DOHH2 (cell line): ENCODE measurements at regions not wholly inside any gene's neighbourhood (a gene's known extent, or its start where the extent isn't known, plus 50 kb on each side); places are given as distances from the start of the nearest gene placed in this dataset.

Experiments
- H3F3A ChIP-seq: fragments of 200-600 bp; sonication (generic), shearing (Covaris generic); 2 replicates; pipeline ENCODE4 v1.6.0; 2016; ENCODE audit warnings: antibody characterized with exemption, mild to moderate bottlenecking; ENCODE audit not compliant: control insufficient read depth, insufficient read depth
- H3K27ac ChIP-seq: fragments of 200-600 bp; sonication (generic); 2 replicates; pipeline ENCODE4 v1.5.1; 2014; ENCODE audit warnings: low read depth, mild to moderate bottlenecking, low read length, moderate library complexity
- H3K27me3 ChIP-seq: fragments of 200-600 bp; sonication (generic); 2 replicates; pipeline ENCODE4 v1.6.1; 2014; ENCODE audit warnings: mild to moderate bottlenecking, low read length, mixed read lengths; ENCODE audit not compliant: control insufficient read depth
- H3K36me3 ChIP-seq: fragments of 200-600 bp; sonication (generic); 2 replicates; pipeline ENCODE4 v1.6.1; 2014; ENCODE audit warnings: mild to moderate bottlenecking, low read length, moderate library complexity, mixed read lengths; ENCODE audit not compliant: control insufficient read depth
- H3K4me1 ChIP-seq: fragments of 200-600 bp; sonication (generic); 2 replicates; pipeline ENCODE4 v1.6.1; 2014; ENCODE audit warnings: mild to moderate bottlenecking, low read length, mixed read lengths; ENCODE audit not compliant: control insufficient read depth
- H3K4me2 ChIP-seq: fragments of 200-600 bp; sonication (generic); 2 replicates; pipeline ENCODE4 v1.6.0; 2014; ENCODE audit warnings: mild to moderate bottlenecking, low read length, moderate library complexity
- H3K4me3 ChIP-seq: fragments of 200-600 bp; sonication (generic); 2 replicates; pipeline ENCODE4 v1.5.1; 2014; ENCODE audit warnings: mild to moderate bottlenecking, low read length, mixed read lengths
- H3K79me2 ChIP-seq: fragments of 200-600 bp; sonication (generic); 2 replicates; pipeline ENCODE4 v1.6.1; 2014; ENCODE audit warnings: mild to moderate bottlenecking, low read length, mixed read lengths; ENCODE audit not compliant: control insufficient read depth
- H3K9me2 ChIP-seq: fragments of 200-600 bp; sonication (generic); replicated peaks from 2 replicates; pipeline ENCODE4 v1.6.1; 2014; ENCODE audit warnings: mild to moderate bottlenecking, low read length, mixed read lengths; ENCODE audit not compliant: control insufficient read depth
- H3K9me3 ChIP-seq: fragments of 200-600 bp; sonication (generic); 2 replicates; pipeline ENCODE4 v1.6.1; 2014; ENCODE audit warnings: antibody characterized with exemption, low read length, mixed read lengths; ENCODE audit not compliant: control insufficient read depth, insufficient read depth
- H4K20me1 ChIP-seq: fragments of 200-600 bp; sonication (generic); 2 replicates; pipeline ENCODE4 v1.6.0; 2014; ENCODE audit warnings: low read depth, mild to moderate bottlenecking, antibody characterized with exemption, low read length, moderate library complexity; ENCODE audit not compliant: control insufficient read depth, insufficient read depth
- CTCF ChIP-seq: fragments of 200-600 bp; sonication (generic); IDR thresholded peaks from one replicate; pipeline ENCODE4 v1.5.1; 2014; ENCODE audit warnings: antibody characterized with exemption, mild to moderate bottlenecking, low read depth, low read length; ENCODE audit not compliant: poor library complexity, severe bottlenecking
- EZH2phosphoT487 ChIP-seq: fragments of 200-600 bp; sonication (generic); IDR thresholded peaks from 2 replicates; pipeline ENCODE4 v1.6.1; 2017; ENCODE audit warnings: borderline replicate concordance, mild to moderate bottlenecking, antibody characterized with exemption, low read length, moderate library complexity, mixed read lengths

GRCh38 chr18:24539866-24540617, 79.6 kb downstream of the HRH4 start:
- TF ChIP-seq CTCF (no peak), EZH2phosphoT487 (no peak)
- no peak overlapping the region for H3K27ac ChIP-seq
- H3K36me3 ChIP-seq: no peaks in the 10 kb centered on the region
- no peak overlapping the region for H3K4me2 ChIP-seq
- H3K9me2 ChIP-seq: no peaks in the 10 kb centered on the region
- H3K27me3 ChIP-seq: peaks cover 2% of the 10 kb centered on the region; the same call in 1 of the 2 replicates
- H3K4me3 ChIP-seq: no peak overlapping the region
- H3F3A ChIP-seq: no peaks in the 10 kb centered on the region
- no peaks in the 10 kb centered on the region for H3K9me3 ChIP-seq
- H3K4me1 ChIP-seq: no peaks in the 10 kb centered on the region
- H3K79me2 ChIP-seq: no peaks in the 10 kb centered on the region
- no peaks in the 10 kb centered on the region for H4K20me1 ChIP-seq

- Histone ChIP-seq H3K27ac (no peak overlapping the region), H3K79me2 (no peaks in the 10 kb centered on the region), H3K36me3 (no peaks in the 10 kb centered on the region), H3K4me3 (no peak overlapping the region), H3F3A (no peaks in the 10 kb centered on the region), H3K27me3 (0 out of 2 replicates have a peak, but pooled peaks cover 2% of the 10 kb centered on the region), H4K20me1 (no peaks in the 10 kb centered on the region), H3K9me3 (no peaks in the 10 kb centered on the region), H3K4me1 (no peaks in the 10 kb centered on the region), H3K9me2 (no peaks in the 10 kb centered on the region), H3K4me2 (no peak overlapping the region)
- TF ChIP-seq EZH2phosphoT487: no peak
- no peak for TF ChIP-seq CTCF
These were observed 80.5 kb downstream of the HRH4 start for GRCh38 chr18:24540896-24541295.

GRCh38 chr18:24543086-24543794, 82.8 kb downstream of the HRH4 start:
- TF ChIP-seq EZH2phosphoT487 (no peak), CTCF (no peak)
- H3K27me3 ChIP-seq: no peaks in the 10 kb centered on the region
- no peaks in the 10 kb centered on the region for H3K9me3 ChIP-seq
- H3K4me3 ChIP-seq: no peak overlapping the region
- no peaks in the 10 kb centered on the region for H3K4me1 ChIP-seq
- no peaks in the 10 kb centered on the region for H3K79me2 ChIP-seq
- H3K9me2 ChIP-seq: no peaks in the 10 kb centered on the region
- H3K27ac ChIP-seq: no peak overlapping the region
- H3F3A ChIP-seq: no peaks in the 10 kb centered on the region
- H3K4me2 ChIP-seq: no peak overlapping the region
- no peaks in the 10 kb centered on the region for H3K36me3 ChIP-seq
- no peaks in the 10 kb centered on the region for H4K20me1 ChIP-seq
